Vagina (tissue), 2 donors: ENCODE measurements at regions not wholly inside any gene's neighbourhood (a gene's known extent, or its start where the extent isn't known, plus 50 kb on each side); places are given as distances from the start of the nearest gene placed in this dataset.

ENCODE experiments used
- POLR2A ChIP-seq, 2 donors: fragments of 450-650 bp; IDR thresholded peaks; one replicate each; pipeline ENCODE4 v1.6.1; 2017; ENCODE audit warnings: antibody characterized with exemption in 2 of 2, mild to moderate bottlenecking in 2 of 2, moderate library complexity in 2 of 2
- POLR2AphosphoS5 ChIP-seq, 2 donors: sonication (generic); formaldehyde crosslinking; IDR thresholded peaks; one replicate each; pipeline ENCODE4 v1.9.0; 2017; ENCODE audit warnings: antibody characterized with exemption in 2 of 2, mild to moderate bottlenecking in 2 of 2, low read depth in 1 of 2; ENCODE audit not compliant: insufficient read depth in 1 of 2
- TF ChIP-seq, protein P1 (sequence below), 3 experiments: fragments of 450-650 bp in 2 of 3; fragments of 200-600 bp in 1 of 3; sonication (generic) in 1 of 3; IDR thresholded peaks; one replicate each; pipeline ENCODE4 v1.5.1; 2017 to 2019; ENCODE audit warnings: antibody characterized with exemption in 3 of 3, mild to moderate bottlenecking in 2 of 3, moderate library complexity in 2 of 3

DNA sequence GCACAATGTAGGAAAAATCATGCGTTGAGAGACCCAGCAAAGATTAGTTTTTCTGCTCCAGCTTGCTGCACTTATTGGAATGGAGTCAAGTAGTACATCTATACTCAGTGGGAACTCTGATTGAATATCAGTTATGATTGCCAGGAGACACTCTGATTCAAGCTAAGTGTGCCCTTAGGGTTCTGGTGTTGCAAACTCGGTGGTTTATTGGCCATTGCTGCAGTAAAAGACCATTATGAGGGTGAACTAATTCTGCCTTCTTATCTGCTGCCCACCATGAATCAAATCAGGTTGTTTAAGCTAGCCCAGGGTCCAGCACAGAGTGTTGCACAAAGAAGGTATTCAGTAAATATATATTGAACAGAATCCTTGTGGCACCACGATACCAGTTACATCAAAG lies 74.8 kb upstream of the GLS start:
- TF ChIP-seq, protein P1, sequence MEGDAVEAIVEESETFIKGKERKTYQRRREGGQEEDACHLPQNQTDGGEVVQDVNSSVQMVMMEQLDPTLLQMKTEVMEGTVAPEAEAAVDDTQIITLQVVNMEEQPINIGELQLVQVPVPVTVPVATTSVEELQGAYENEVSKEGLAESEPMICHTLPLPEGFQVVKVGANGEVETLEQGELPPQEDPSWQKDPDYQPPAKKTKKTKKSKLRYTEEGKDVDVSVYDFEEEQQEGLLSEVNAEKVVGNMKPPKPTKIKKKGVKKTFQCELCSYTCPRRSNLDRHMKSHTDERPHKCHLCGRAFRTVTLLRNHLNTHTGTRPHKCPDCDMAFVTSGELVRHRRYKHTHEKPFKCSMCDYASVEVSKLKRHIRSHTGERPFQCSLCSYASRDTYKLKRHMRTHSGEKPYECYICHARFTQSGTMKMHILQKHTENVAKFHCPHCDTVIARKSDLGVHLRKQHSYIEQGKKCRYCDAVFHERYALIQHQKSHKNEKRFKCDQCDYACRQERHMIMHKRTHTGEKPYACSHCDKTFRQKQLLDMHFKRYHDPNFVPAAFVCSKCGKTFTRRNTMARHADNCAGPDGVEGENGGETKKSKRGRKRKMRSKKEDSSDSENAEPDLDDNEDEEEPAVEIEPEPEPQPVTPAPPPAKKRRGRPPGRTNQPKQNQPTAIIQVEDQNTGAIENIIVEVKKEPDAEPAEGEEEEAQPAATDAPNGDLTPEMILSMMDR (IDR thresholded peaks at IDR 0.05): no peak
- TF ChIP-seq POLR2A (IDR thresholded peaks at IDR 0.05) (no peak), POLR2AphosphoS5 (IDR thresholded peaks at IDR 0.05; ENCODE audit: insufficient read depth in 1 of 2, low read depth in 1 of 2) (no peak)
